PC-9 (cell line): ENCODE measurements at regions not wholly inside any gene's neighbourhood (a gene's known extent, or its start where the extent isn't known, plus 50 kb on each side); places are given as distances from the start of the nearest gene placed in this dataset.

Experiments
- EZH2 ChIP-seq: fragments of 200-600 bp; sonication (generic); IDR thresholded peaks from 2 replicates; pipeline ENCODE4 v1.8.0; 2017; ENCODE audit warnings: antibody characterized with exemption, low read depth
- TF ChIP-seq, protein P1 (sequence below): fragments of 200-600 bp; sonication (generic); conservative IDR thresholded peaks from 2 replicates; pipeline ENCODE4 v1.6.1; 2017; ENCODE audit warnings: mixed run types, antibody characterized with exemption, mild to moderate bottlenecking, moderate library complexity

DNA sequence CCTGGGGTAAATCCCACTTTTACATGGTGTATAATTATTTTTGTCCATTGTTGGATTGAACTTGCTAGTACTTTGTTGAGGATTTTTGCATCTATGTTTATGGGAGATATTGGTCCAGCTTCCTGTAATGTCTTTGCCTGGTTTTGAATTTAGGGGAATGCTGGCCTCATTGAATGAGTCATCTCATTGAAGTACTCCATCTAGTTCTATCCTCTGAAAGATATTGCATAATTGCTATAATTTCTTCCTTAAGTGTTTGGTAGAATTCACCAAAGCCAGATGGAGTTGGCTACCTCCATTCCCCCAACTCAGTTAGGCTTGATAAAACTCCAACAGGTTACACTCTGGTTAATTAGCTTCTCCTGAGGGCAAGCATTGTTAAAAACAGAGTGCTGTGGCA lies 237.4 kb upstream of the TGFBR2 start:
- TF ChIP-seq, protein P1, sequence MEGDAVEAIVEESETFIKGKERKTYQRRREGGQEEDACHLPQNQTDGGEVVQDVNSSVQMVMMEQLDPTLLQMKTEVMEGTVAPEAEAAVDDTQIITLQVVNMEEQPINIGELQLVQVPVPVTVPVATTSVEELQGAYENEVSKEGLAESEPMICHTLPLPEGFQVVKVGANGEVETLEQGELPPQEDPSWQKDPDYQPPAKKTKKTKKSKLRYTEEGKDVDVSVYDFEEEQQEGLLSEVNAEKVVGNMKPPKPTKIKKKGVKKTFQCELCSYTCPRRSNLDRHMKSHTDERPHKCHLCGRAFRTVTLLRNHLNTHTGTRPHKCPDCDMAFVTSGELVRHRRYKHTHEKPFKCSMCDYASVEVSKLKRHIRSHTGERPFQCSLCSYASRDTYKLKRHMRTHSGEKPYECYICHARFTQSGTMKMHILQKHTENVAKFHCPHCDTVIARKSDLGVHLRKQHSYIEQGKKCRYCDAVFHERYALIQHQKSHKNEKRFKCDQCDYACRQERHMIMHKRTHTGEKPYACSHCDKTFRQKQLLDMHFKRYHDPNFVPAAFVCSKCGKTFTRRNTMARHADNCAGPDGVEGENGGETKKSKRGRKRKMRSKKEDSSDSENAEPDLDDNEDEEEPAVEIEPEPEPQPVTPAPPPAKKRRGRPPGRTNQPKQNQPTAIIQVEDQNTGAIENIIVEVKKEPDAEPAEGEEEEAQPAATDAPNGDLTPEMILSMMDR, result no peak
- TF ChIP-seq EZH2, result no peak
